D341Med (cell line): ENCODE measurements at regions not wholly inside any gene's neighbourhood (a gene's known extent, or its start where the extent isn't known, plus 50 kb on each side); places are given as distances from the start of the nearest gene placed in this dataset.

Source experiments
- DNase-seq: peaks from one replicate; pipeline ENCODE4 v3.0.0; 2012; ENCODE audit warnings: low spot score

GRCh38 chr4:178288462-178288861 is 846.2 kb upstream of the AGA start:
- DNase-seq = no peak

GRCh38 chr4:178293601-178294000 is 851.4 kb upstream of the AGA start:
- no peak for DNase-seq

- no peak for DNase-seq
Measured at GRCh38 chr4:178296669-178297068, 854.4 kb upstream of the AGA start.

GRCh38 chr4:178306565-178306964 is 864.3 kb upstream of the AGA start:
- no peak for DNase-seq

- no peak for DNase-seq
Measured at GRCh38 chr4:178309890-178310289, 867.7 kb upstream of the AGA start.

- no peak for DNase-seq
Measured at GRCh38 chr4:178311997-178312396, 869.8 kb upstream of the AGA start.

GRCh38 chr4:178314287-178314686 is 872.0 kb upstream of the AGA start:
- no peak for DNase-seq

GRCh38 chr4:178316211-178316610 is 874.0 kb upstream of the AGA start:
- DNase-seq = no peak

- DNase-seq = no peak
Measured at GRCh38 chr4:178320003-178320402, 877.8 kb upstream of the AGA start.

GRCh38 chr4:178322524-178323183 is 880.4 kb upstream of the AGA start:
- DNase-seq = no peak

GRCh38 chr4:178329226-178329872 is 887.1 kb upstream of the AGA start:
- DNase-seq = no peak

GRCh38 chr4:178333355-178333754 is 891.1 kb upstream of the AGA start:
- no peak for DNase-seq

GRCh38 chr4:178339769-178340168 is 897.5 kb upstream of the AGA start:
- no peak for DNase-seq

- no peak for DNase-seq
Measured at GRCh38 chr4:178340468-178340867, 898.2 kb upstream of the AGA start.

GRCh38 chr4:178344096-178344495 is 901.9 kb upstream of the AGA start:
- no peak for DNase-seq

GRCh38 chr4:178347111-178347510 is 904.9 kb upstream of the AGA start:
- no peak for DNase-seq

GRCh38 chr4:178349601-178350000 is 907.4 kb upstream of the AGA start:
- DNase-seq = no peak

GRCh38 chr4:178351185-178351584 is 908.9 kb upstream of the AGA start:
- no peak for DNase-seq

GRCh38 chr4:178356725-178357124 is 914.5 kb upstream of the AGA start:
- DNase-seq = no peak

GRCh38 chr4:178385481-178385880 is 943.2 kb upstream of the AGA start:
- no peak for DNase-seq

- no peak for DNase-seq
Measured at GRCh38 chr4:178387756-178388155, 945.5 kb upstream of the AGA start.

- peak; percentile 25 for DNase-seq
Measured at GRCh38 chr4:178395798-178396197, 953.6 kb upstream of the AGA start.

- DNase-seq = no peak
Measured at GRCh38 chr4:178412455-178412854, 970.2 kb upstream of the AGA start.

- no peak for DNase-seq
Measured at GRCh38 chr4:178414042-178414441, 971.8 kb upstream of the AGA start.
